LNCaP clone FGC (cell line): ENCODE measurements at regions not wholly inside any gene's neighbourhood (a gene's known extent, or its start where the extent isn't known, plus 50 kb on each side); places are given as distances from the start of the nearest gene placed in this dataset.

Experiments used
- DNase-seq: peaks from one replicate; pipeline ENCODE4 v3.0.0-alpha.2; 2011; ENCODE audit warnings: low read depth
- H3K4me3 ChIP-seq: 2 replicates; pipeline ENCODE4 v1.5.1; 2011; ENCODE audit warnings: mild to moderate bottlenecking, low read depth, low read length, control low read depth
- TF ChIP-seq, protein P1 (sequence below): IDR thresholded peaks from 2 replicates; pipeline ENCODE4 v1.5.1; 2012; ENCODE audit warnings: mild to moderate bottlenecking; ENCODE audit not compliant: control insufficient read depth, insufficient read depth; ENCODE audit errors: extremely low read depth

DNA sequence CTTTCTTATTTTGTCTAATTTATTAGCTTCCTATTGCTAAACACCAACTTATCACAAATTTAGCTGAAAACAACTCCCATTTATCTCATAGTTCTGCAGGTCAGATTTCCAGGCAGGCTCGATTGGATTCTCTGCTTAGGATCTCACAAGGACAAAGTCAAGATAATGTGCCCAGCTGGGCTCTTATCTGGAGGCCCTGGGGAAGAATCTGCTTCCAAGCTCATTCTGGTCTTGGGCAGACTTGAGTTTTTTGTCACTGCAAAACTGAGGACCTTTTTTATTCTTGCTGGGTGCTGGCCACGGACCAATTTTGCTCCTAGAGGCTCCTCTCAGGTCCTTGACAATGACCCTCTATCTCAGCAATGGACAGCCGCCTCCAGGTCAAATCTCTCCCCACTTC is 215.5 kb downstream of the TRIB2 start:
- TF ChIP-seq, protein P1, sequence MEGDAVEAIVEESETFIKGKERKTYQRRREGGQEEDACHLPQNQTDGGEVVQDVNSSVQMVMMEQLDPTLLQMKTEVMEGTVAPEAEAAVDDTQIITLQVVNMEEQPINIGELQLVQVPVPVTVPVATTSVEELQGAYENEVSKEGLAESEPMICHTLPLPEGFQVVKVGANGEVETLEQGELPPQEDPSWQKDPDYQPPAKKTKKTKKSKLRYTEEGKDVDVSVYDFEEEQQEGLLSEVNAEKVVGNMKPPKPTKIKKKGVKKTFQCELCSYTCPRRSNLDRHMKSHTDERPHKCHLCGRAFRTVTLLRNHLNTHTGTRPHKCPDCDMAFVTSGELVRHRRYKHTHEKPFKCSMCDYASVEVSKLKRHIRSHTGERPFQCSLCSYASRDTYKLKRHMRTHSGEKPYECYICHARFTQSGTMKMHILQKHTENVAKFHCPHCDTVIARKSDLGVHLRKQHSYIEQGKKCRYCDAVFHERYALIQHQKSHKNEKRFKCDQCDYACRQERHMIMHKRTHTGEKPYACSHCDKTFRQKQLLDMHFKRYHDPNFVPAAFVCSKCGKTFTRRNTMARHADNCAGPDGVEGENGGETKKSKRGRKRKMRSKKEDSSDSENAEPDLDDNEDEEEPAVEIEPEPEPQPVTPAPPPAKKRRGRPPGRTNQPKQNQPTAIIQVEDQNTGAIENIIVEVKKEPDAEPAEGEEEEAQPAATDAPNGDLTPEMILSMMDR: no peak
- DNase-seq: no peak

DNA sequence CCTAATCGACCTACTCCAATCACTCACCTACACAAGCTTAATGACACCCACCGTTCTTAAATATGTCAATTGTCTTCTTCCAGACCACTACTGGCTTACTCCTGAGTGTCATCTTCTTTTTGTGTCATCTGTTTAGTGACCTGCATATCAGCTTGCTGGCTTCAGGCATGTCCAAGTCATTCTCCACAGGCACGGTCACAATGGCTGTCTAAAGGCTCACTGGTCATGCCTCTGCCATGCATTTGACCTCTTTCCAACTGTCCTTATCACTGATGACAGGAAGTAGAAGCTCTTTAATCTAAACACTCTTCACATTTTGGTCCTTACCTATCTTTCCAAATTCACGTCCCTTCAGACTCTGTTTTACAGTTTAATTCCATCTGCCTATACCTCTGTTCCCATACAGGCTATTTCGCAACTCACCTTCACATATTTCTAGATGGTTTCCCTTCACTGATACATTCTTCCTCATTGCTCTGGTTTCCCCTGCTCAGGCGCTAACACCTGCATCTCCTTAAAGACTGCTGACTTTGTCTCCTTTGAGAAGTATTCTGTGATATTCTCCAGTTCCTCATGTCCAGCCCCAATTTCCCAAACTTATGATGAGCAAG is 217.5 kb downstream of the TRIB2 start:
- TF ChIP-seq, protein P1: no peak
- DNase-seq: no peak
- H3K4me3 ChIP-seq: no peak overlapping the region

More for the DNA sequence above, 215.5 kb downstream of the TRIB2 start:
- no peak overlapping the region for H3K4me3 ChIP-seq

DNA sequence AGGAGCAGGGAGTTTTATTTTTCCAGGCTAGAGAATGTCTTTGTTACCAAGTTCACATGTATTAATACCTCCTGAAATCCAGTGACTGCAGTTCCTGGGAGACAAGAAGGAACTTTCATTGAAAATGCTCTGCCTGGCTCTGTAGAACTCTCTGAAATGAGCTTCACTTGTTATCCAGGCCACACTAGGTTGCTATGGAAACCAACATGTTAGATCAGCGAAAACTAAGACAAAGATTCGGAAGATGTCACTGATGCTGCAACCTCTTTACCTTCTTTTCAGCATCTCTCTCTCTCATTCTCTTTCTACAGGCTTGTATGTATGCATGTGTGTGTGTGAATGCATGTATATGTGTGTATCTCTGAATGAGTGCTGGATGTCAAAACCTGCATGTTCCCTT is 218.5 kb downstream of the TRIB2 start:
- TF ChIP-seq, protein P1: no peak
- H3K4me3 ChIP-seq: no peak overlapping the region
- DNase-seq: no peak

DNA sequence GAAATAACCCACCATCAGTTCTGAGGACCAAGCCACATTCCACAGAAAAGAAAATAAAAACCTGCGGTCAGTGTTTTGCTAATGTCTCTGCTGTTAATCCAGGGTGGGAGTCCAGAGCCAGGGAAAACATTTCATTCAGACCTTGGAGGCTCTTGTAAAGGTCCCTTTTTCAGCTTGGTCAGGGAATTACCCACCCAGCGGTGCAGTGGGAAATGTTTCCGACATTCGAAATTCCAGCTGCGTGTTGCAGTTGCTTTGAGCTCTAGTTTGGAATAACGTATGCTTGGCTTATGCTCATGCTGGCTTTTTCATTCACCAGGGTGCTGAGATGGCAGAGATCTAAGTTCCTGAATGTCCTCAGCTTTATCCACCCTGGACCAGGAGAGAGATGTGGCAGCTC is 219.1 kb downstream of the TRIB2 start:
- DNase-seq: no peak
- no peak overlapping the region for H3K4me3 ChIP-seq
- TF ChIP-seq, protein P1: no peak

DNA sequence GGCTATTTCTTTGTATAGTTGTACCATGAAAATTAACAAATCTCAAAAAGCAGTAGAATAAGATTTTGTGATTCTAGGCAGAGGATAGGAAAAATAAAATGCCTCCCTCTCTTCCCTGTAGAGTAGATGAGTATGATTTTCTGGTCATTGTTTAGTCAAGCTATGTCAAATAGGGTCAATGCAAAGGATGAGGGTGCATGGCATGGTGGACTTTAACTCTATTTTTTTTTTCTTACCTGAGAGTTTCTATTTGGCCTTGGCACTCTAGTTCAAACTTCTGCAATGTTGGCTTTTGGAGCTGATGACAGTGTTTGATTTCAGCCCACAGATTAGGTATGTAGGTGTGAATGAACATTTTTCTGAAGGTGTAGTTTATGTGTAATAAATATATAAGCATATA is 224.5 kb downstream of the TRIB2 start:
- TF ChIP-seq, protein P1: no peak
- DNase-seq: no peak
- H3K4me3 ChIP-seq: no peak overlapping the region

DNA sequence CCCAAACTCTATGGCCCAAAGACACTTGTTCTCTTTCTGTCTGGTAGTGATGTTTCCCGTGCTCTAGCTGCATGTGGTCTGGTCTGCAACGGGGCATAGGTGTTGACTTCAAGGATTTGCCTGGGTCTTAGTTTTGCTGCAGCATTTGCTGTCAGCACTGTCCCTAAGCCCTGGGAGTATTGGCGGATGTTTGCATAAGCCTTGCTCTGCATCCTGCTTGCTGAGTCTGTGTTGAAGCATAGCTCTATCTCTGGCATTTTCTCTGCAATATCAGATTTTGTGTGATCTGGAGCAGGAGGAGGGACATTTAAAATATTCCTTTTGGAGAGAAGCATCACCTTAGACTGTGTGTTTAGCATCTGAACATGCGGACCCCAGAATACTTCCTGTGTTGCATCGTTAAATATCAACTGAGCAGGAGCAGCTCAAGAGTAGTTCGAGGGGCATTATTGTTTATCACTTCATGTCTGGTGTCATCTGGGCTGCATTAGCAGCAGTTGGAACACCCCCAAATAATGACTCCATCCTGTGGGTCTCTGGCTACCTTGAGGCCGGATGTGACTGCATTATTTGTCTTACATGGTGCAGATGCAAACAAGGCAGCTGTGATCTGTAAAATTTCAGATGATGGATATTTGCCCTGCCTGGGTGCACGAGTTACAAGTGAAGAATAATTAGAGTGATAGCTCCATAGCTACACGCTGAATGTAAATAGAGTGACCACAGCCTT is 231.7 kb downstream of the TRIB2 start:
- H3K4me3 ChIP-seq: no peak overlapping the region
- TF ChIP-seq, protein P1: no peak
- no peak for DNase-seq
